Liver (tissue), 3 donors: ENCODE measurements at regions not wholly inside any gene's neighbourhood (a gene's known extent, or its start where the extent isn't known, plus 50 kb on each side); places are given as distances from the start of the nearest gene placed in this dataset.

ENCODE experiments used
- ATF3 ChIP-seq: IDR thresholded peaks from 2 replicates; pipeline ENCODE4 v1.6.1; 2016; ENCODE audit warnings: antibody characterized with exemption
- CTCF ChIP-seq: fragments of 150-350 bp; IDR thresholded peaks from 2 replicates; pipeline ENCODE4 v1.5.1; 2017; ENCODE audit warnings: improper control_type of control experiment, low read depth, low read length; ENCODE audit not compliant: missing input control
- EGR1 ChIP-seq, 2 donors: IDR thresholded peaks; 2 replicates each; pipeline ENCODE4 v1.6.1; 2016 to 2018; ENCODE audit warnings: antibody characterized with exemption in 2 of 2, low read depth in 2 of 2
- FOXA1 ChIP-seq: IDR thresholded peaks from 2 replicates; pipeline ENCODE4 v1.6.1; 2016; ENCODE audit warnings: antibody characterized with exemption
- GABPA ChIP-seq, 2 donors: IDR thresholded peaks in 1 of 2; conservative IDR thresholded peaks in 1 of 2; 2 replicates each; pipeline ENCODE4 v1.6.1; 2016; ENCODE audit warnings: antibody characterized with exemption in 2 of 2, mild to moderate bottlenecking in 1 of 2, moderate library complexity in 1 of 2
- HNF4A ChIP-seq, 2 donors: conservative IDR thresholded peaks; 2 replicates each; pipeline ENCODE4 v1.6.1; 2016; ENCODE audit warnings: antibody characterized with exemption in 2 of 2, mild to moderate bottlenecking in 2 of 2
- JUND ChIP-seq, 2 donors: IDR thresholded peaks; 2 replicates each; pipeline ENCODE4 v1.6.1; 2016; ENCODE audit warnings: antibody characterized with exemption in 2 of 2
- MAX ChIP-seq: IDR thresholded peaks from 2 replicates; pipeline ENCODE4 v1.6.1; 2016; ENCODE audit warnings: antibody characterized with exemption
- REST ChIP-seq: IDR thresholded peaks from 2 replicates; pipeline ENCODE4 v1.6.1; 2016; ENCODE audit warnings: antibody characterized with exemption, mild to moderate bottlenecking
- SP1 ChIP-seq: IDR thresholded peaks from 2 replicates; pipeline ENCODE4 v1.6.1; 2018; ENCODE audit warnings: antibody characterized with exemption, mild to moderate bottlenecking
- TAF1 ChIP-seq: conservative IDR thresholded peaks from 2 replicates; pipeline ENCODE4 v1.6.1; 2016; ENCODE audit warnings: antibody characterized with exemption, mild to moderate bottlenecking
- ZBTB33 ChIP-seq: IDR thresholded peaks from 2 replicates; pipeline ENCODE4 v1.6.1; 2016; ENCODE audit warnings: antibody characterized with exemption
- donor health status: healthy.
- donor health status: healthy.

GRCh38 chr9:89793551-89793950 lies 188.7 kb downstream of the GADD45G start:
- TF ChIP-seq CTCF (no peak), TAF1 (no peak), HNF4A (conservative IDR thresholded peaks at IDR 0.05) (peak; percentile 90 to 97), REST (peak; percentile 22), MAX (peak; percentile 70), SP1 (peak; percentile 78), ZBTB33 (peak; percentile 72), FOXA1 (no peak), GABPA (IDR thresholded peaks at IDR 0.05 in 1 of 2, conservative IDR thresholded peaks at IDR 0.05 in 1 of 2) (no peak), EGR1 (IDR thresholded peaks at IDR 0.05; ENCODE audit: low read depth in 2 of 2) (no peak), ATF3 (no peak), JUND (IDR thresholded peaks at IDR 0.05) (peak in 1 of 2 donors; percentile 76)
